ENCODE measurements at regions not wholly inside any gene's neighbourhood (a gene's known extent, or its start where the extent isn't known, plus 50 kb on each side); places are given as distances from the start of the nearest gene placed in this dataset.

GRCh38 chr3:182397164-182397563 lies 396.1 kb upstream of the ATP11B start:
- Histone ChIP-seq H2AFZ (ENCODE audit: low read length) (no peak overlapping the region), H3K4me3 (ENCODE audit: insufficient read depth, low read length) (no peak overlapping the region), H4K20me1 (ENCODE audit: insufficient read depth, low read length) (no peaks in the 10 kb centered on the region), H3K4me1 (ENCODE audit: insufficient read depth, low read length) (no peaks in the 10 kb centered on the region), H3K36me3 (ENCODE audit: insufficient read depth, low read length) (no peaks in the 10 kb centered on the region), H3K79me2 (ENCODE audit: insufficient read depth, low read length) (no peaks in the 10 kb centered on the region), H3K9me3 (ENCODE audit: low read depth, low read length) (peaks cover 2% of the 10 kb centered on the region), H3K27ac (ENCODE audit: low read depth, low read length) (no peak overlapping the region), H3K4me2 (ENCODE audit: insufficient read depth, low read length) (no peak overlapping the region), H3K27me3 (ENCODE audit: insufficient read depth, low read length) (no peaks in the 10 kb centered on the region)
- DNase-seq (ENCODE audit: insufficient read length, low spot score, missing footprints) = no peak
- TF ChIP-seq, protein P1, sequence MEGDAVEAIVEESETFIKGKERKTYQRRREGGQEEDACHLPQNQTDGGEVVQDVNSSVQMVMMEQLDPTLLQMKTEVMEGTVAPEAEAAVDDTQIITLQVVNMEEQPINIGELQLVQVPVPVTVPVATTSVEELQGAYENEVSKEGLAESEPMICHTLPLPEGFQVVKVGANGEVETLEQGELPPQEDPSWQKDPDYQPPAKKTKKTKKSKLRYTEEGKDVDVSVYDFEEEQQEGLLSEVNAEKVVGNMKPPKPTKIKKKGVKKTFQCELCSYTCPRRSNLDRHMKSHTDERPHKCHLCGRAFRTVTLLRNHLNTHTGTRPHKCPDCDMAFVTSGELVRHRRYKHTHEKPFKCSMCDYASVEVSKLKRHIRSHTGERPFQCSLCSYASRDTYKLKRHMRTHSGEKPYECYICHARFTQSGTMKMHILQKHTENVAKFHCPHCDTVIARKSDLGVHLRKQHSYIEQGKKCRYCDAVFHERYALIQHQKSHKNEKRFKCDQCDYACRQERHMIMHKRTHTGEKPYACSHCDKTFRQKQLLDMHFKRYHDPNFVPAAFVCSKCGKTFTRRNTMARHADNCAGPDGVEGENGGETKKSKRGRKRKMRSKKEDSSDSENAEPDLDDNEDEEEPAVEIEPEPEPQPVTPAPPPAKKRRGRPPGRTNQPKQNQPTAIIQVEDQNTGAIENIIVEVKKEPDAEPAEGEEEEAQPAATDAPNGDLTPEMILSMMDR (IDR thresholded peaks at IDR 0.05; ENCODE audit: extremely low read depth, low read depth, low read length) = no peak

DNA sequence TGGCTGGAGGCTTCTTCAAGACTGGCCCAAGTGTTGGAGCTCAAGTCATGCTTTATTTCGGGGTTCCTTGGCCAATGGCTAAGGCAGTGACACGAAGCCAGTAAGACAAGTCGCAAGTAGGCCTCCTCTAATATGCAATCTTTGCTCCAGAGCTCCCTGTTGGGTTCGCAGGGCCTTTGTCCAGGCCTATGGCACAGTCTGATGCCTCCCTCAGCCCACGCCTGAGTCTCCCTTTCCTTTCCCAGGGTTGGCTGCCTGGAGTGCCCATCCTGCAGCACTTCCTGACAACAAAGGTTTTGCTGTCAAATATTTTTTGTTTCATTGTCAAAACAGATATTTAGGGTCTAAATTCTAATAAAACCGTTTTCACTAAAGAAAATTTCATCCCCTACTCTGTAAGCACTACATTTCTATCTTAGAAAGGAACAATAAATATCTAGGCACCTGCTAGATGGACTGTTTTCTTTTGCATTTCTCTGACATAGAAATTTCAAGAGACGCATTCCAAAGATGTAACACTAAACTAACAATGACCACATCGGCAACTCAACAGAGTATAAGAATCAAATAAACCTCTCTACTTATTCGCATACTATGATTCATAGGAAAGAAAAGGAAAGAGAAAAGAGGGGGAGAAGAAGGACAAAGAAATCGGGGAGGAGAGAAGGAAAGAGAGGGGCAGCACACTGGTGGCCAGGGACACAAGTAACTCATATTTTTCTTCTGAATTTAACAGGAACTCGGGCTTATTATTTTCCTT lies 393.1 kb upstream of the ATP11B start:
- Histone ChIP-seq H3K9me3 (ENCODE audit: low read depth, low read length) (peaks cover under 1% of the 10 kb centered on the region), H3K27ac (ENCODE audit: low read depth, low read length) (no peak overlapping the region), H3K4me2 (ENCODE audit: insufficient read depth, low read length) (no peak overlapping the region), H3K27me3 (ENCODE audit: insufficient read depth, low read length) (no peaks in the 10 kb centered on the region), H3K4me3 (ENCODE audit: insufficient read depth, low read length) (no peak overlapping the region), H4K20me1 (ENCODE audit: insufficient read depth, low read length) (no peaks in the 10 kb centered on the region), H3K36me3 (ENCODE audit: insufficient read depth, low read length) (no peaks in the 10 kb centered on the region), H3K4me1 (ENCODE audit: insufficient read depth, low read length) (no peaks in the 10 kb centered on the region), H2AFZ (ENCODE audit: low read length) (no peak overlapping the region), H3K79me2 (ENCODE audit: insufficient read depth, low read length) (no peaks in the 10 kb centered on the region)
- TF ChIP-seq, protein P1 (IDR thresholded peaks at IDR 0.05; ENCODE audit: extremely low read depth, low read depth, low read length) = no peak
- DNase-seq (ENCODE audit: insufficient read length, low spot score, missing footprints) = no peak

- DNase-seq (ENCODE audit: insufficient read length, low spot score, missing footprints) = no peak
- Histone ChIP-seq H3K4me1 (ENCODE audit: insufficient read depth, low read length) (no peaks in the 10 kb centered on the region), H3K4me2 (ENCODE audit: insufficient read depth, low read length) (no peak overlapping the region), H3K79me2 (ENCODE audit: insufficient read depth, low read length) (no peaks in the 10 kb centered on the region), H3K27ac (ENCODE audit: low read depth, low read length) (no peak overlapping the region), H4K20me1 (ENCODE audit: insufficient read depth, low read length) (no peaks in the 10 kb centered on the region), H2AFZ (ENCODE audit: low read length) (no peak overlapping the region), H3K9me3 (ENCODE audit: low read depth, low read length) (no peaks in the 10 kb centered on the region), H3K36me3 (ENCODE audit: insufficient read depth, low read length) (no peaks in the 10 kb centered on the region), H3K4me3 (ENCODE audit: insufficient read depth, low read length) (no peak overlapping the region), H3K27me3 (ENCODE audit: insufficient read depth, low read length) (no peaks in the 10 kb centered on the region)
- TF ChIP-seq, protein P1 (IDR thresholded peaks at IDR 0.05; ENCODE audit: extremely low read depth, low read depth, low read length) = no peak
These were observed 392.5 kb upstream of the ATP11B start for GRCh38 chr3:182400838-182401237.

- Histone ChIP-seq H3K9me3 (ENCODE audit: low read depth, low read length) (no peaks in the 10 kb centered on the region), H4K20me1 (ENCODE audit: insufficient read depth, low read length) (no peaks in the 10 kb centered on the region), H3K79me2 (ENCODE audit: insufficient read depth, low read length) (no peaks in the 10 kb centered on the region), H3K4me2 (ENCODE audit: insufficient read depth, low read length) (no peak overlapping the region), H3K27me3 (ENCODE audit: insufficient read depth, low read length) (no peaks in the 10 kb centered on the region), H2AFZ (ENCODE audit: low read length) (no peak overlapping the region), H3K4me1 (ENCODE audit: insufficient read depth, low read length) (no peaks in the 10 kb centered on the region), H3K36me3 (ENCODE audit: insufficient read depth, low read length) (no peaks in the 10 kb centered on the region), H3K4me3 (ENCODE audit: insufficient read depth, low read length) (no peak overlapping the region), H3K27ac (ENCODE audit: low read depth, low read length) (no peak overlapping the region)
- TF ChIP-seq, protein P1 (IDR thresholded peaks at IDR 0.05; ENCODE audit: extremely low read depth, low read depth, low read length) = no peak
- no peak for DNase-seq (ENCODE audit: insufficient read length, low spot score, missing footprints)
These were observed 389.3 kb upstream of the ATP11B start for GRCh38 chr3:182404031-182404430.
